HG03159 (cell line): ENCODE measurements at regions not wholly inside any gene's neighbourhood (a gene's known extent, or its start where the extent isn't known, plus 50 kb on each side); places are given as distances from the start of the nearest gene placed in this dataset.
"Not testable (repeated sequence)": the region's sequence is repeated elsewhere in the genome, so short reads cannot be mapped to it uniquely, and the experiment has no call there.

Experiments used
- ATAC-seq: cut with Tn5 transposase; IDR thresholded peaks from one replicate; pipeline ENCODE4 v1.9.1; 2021; ENCODE audit warnings: mild to moderate bottlenecking, moderate library complexity; ENCODE audit not compliant: unreplicated experiment

DNA sequence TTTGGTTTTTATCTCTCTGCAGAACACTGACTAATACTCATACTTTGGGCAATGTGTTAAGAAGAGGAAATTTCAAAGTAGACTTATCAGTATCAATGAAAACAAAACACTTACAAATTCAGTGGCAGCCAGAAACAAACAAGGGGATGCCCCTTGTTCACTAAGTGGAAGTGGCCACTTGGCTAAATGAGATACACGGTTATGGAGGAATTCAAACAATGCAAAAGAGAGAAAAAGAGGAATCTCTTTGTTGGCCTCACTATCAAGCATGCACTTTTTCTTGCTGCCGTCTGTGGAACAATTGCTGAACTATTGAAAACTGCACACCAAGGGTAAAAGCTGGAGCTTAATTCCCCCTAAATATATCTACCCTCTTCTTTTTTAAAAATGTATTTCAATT, 2044.9 kb upstream of the CDH6 start:
- ATAC-seq: no peak

DNA sequence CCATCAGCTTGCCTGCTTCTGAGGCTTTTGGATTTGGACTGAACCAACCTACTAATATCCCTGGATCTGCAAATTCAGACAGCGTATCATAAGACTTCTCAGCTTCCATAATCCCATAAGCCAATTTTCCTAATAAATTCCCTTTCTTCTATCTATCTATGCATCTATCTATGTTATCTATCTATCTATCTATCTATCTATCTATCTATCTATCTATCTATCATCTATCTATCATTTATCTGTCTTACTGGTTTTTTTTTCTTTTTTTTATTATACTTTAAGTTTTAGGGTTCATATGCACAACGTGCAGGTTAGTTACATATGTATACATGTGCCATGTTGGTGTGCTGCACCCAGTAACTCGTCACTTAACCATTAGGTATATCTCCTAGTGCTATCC, 2045.4 kb upstream of the CDH6 start:
- ATAC-seq: no peak

DNA sequence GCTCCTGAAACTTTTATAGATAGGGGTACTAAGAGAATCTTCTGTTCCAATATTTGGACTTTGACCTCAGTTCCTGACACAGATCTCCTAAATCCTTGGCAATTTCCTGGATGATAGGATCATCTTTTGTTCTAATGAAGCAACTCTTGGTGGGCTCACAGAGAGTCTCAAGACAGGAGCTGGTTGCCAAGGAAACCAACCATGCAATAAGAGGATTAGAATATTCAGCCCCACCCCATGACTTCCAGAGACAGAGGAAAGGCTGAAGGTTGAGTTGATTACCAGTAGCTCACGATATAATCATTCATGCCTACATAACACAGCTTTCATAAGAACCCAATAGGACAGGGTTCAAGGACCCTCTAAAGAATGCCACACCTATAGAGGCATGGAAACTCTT, 2050.2 kb upstream of the CDH6 start:
- ATAC-seq: no peak

DNA sequence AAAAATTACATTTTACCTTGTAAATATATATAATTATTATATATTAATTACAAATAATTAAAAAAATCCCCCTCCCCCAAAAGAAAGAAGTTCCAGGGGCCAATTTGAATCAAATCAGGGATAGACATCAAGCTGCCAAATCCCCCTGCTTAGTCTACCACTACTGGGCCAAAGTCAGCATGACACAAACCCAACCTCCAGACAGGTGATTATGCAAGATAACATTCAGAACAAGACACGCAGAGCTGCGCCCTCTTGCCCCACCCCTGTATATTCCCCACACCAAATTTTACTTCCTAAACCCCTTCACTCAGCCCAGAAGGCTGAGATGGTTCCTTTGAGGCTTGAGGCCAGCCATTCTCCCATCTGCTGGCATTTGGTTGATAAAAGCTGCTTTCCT, 2059.1 kb upstream of the CDH6 start:
- ATAC-seq: no peak

GRCh38 chr5:29131285-29131684, 2062.2 kb upstream of the CDH6 start:
- ATAC-seq: no peak

GRCh38 chr5:29130786-29131185, 2062.7 kb upstream of the CDH6 start:
- ATAC-seq: no peak

DNA sequence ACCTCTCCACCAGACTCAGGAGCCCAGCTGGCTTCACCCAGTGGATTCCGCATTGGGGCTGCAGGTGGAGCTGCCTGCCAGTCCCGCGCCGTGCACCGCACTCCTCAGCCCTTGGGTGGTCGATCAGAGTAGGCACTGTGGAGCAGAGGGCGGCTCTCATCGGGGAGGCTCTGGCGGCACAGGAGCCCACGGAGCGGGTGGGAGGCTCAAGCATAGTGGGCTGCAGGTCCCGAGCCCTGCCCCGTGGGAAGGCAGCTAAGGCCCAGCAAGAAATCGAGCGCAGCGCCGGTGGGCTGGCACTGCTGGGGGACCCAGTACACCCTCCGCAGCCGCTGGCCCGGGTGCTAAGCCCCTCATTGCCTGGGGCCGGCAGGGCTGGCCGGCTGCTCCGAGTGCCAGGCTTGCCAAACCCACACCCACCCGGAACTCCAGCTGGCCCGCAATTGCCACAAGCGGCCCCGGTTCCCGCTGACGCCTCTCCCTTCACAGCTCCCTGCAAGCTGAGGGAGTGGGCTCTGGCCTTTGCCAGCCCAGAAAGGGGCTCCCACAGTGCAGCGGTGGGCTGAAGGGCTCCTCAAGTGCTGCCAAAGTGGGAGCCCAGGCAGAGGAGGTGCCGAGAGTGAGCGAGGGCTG, 2065.8 kb upstream of the CDH6 start:
- ATAC-seq: not testable (repeated sequence)

DNA sequence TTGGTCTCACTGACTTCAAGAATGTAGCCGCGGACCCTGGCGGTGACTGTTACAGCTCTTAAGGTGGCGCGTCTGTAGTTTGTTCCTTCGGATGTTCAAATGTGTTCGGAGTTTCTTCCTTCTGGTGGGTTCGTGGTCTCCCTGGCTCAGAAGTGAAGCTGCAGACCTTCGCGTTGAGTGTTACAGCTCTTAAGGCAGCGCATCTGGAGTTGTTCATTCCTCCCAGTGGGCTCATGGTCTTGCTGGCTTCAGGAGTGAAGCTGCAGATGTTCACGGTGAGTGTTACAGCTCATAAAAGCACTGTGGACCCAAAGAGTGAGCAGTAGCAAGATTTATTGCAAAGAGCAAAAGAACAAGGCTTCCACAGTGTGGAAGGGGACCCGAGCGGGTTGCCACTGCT, 2067.0 kb upstream of the CDH6 start:
- ATAC-seq: not testable (repeated sequence)

DNA sequence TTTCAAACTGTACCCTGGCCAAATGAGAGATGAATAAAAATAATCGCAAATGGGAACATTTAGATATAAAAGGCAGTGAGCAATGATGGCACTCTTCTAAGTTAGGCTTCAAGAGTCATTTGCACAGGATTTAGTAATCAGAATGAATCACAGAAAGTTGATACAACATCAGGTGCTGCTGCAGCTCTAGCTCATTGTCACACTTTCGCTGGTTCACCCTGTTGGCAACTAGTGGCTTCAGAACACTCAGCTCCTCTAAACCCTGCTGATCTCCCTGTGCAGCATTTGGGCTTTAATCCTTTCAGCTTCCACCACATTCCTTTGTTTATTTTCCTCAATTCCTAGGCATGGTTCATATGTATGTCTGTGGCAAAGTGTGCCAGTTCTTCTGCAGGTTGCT, 2071.2 kb upstream of the CDH6 start:
- no peak for ATAC-seq

DNA sequence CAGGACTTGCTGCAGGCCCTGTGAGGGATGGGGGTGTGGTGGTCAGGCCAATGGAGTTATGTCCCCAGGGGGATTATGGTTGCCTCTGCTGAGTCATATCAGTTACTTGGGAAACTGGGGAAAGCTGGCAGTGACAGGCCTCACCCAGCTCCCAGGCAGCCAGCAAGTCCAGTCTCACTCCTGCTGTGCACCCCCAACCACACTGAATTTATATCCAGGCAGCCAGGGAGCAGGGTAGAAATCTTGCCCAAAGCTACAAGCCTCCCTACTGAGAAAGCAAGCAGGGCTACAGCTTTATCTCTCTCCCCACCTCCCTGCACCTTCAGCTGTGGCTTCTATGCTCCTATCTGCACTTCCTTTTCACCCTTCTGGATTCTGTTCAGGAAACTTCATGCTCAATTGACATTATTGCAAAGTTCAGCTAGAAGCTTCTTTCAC, 2076.0 kb upstream of the CDH9 start:
- no peak for ATAC-seq

DNA sequence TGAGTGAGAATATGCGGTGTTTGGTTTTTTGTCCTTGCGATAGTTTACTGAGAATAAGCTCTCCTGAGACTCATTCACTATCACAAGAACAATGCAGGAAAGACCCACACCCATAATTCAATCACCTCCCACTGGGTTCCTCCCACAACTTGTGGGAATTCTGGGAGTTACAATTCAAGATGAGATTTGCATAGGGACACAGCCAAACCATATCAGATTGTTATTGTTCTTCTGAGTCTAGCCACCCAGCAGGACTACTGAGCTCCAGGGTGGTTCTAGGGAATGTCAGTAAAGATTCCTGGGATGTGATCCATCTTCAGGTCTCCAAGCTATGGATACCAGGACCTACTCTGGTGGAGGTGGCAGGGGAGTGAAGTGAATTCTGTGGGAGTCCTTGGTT, 2075.1 kb upstream of the CDH9 start:
- no peak for ATAC-seq

- ATAC-seq: no peak
Measured at GRCh38 chr5:29099585-29099984, 2061.2 kb upstream of the CDH9 start.

DNA sequence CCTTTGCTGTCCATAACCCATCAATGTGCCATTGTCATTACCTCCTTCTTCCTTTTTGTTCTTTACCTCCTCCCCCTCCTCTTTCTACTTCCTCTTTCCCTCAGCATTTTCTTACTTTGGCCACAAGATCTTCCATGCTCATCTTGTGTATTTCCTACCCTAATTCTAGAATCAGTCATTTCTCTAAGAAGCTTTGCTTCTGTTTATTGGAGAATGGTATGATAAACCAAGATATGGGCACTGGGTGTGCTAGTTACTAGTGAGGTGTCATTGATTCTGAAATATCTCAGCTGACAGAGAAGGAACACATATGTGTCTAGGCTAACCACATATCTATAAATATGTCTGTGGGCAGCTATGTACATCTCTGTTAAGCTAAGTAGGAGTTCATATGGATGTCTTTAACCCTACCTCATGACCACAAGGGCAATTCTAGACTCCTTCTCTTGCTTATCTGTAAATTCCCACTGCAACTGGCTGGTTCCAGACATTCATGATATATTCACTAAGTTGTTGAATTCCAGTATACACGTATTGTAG, 2051.3 kb upstream of the CDH9 start:
- no peak for ATAC-seq

DNA sequence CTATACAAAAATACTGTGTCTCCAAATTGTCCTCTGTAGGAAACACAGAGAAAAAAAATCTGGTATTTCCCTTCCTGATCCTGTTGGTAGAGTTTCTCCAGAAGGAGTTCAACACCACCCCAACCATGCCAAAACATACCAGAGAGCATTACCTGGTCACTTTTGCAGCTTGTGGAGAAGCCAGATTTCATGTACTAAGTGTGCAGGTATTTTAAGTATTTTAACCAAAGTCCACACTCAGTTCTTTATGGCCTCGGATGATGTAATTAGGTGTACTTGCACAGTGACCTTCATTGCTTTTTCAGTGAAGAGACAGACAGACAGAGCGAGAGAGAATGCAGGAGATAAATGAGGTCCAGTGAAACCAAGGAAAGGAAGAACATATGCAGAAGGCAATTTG, 2046.8 kb upstream of the CDH9 start:
- no peak for ATAC-seq

DNA sequence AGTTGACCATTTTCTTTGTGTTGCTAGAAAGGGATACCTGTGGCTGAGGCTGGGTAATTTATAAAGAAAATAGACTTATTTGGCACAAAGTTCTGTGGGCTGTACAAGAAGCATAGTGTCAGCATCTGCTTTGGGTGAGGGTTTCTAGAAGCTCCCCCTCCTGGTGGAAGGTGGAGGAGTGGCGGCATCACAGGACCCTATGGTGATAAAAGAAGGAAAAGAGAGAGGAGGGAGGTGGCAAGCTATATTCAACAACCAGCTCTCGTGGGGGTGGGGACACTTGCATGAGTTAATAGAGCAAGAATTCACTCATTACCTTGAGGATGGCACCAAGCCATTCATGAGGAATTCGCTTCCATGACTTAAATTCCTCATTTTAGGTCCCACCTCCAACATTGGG, 2041.4 kb upstream of the CDH9 start:
- ATAC-seq: no peak

DNA sequence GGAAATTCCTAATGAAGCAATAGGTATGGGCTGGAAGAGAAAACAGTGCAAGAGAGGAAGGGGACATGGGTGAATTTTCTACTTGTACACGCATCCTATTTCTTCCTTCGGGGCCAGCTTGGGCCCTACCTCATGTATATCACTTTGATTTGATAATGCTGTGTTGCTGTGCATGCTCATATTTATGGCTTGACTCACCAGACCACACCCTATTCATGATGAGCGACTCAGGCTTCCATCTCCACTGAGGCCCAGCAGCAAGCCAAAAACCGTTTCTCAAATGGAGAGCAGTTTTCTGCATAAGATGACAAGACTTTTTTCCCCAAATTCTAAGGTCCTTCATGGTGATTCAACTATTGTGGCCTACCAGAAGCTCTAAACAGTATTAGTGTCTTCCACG, 2039.1 kb upstream of the CDH9 start:
- ATAC-seq: no peak

- ATAC-seq: no peak
Measured at GRCh38 chr5:29069104-29069402, 2030.7 kb upstream of the CDH9 start.

DNA sequence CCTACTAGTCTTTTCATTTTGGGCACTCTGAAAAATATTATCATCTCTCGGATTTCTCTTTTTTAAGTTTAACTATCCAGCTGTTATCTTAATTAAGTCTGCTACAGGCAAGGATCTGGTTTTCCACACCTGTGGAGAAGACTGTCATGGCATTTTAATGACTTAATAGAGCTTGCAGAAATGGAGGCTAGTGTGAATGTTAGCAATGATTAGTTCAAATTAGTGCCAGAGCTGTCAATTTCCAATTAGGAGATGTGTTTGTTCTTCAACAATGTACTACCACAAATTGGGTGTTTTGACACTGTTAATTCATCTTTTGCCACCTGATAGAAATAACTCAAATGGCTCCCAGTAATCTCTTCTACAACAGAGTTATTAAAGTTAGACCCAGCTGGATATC, 2023.0 kb upstream of the CDH9 start:
- no peak for ATAC-seq

GRCh38 chr5:29054694-29055093, 2016.3 kb upstream of the CDH9 start:
- no peak for ATAC-seq

DNA sequence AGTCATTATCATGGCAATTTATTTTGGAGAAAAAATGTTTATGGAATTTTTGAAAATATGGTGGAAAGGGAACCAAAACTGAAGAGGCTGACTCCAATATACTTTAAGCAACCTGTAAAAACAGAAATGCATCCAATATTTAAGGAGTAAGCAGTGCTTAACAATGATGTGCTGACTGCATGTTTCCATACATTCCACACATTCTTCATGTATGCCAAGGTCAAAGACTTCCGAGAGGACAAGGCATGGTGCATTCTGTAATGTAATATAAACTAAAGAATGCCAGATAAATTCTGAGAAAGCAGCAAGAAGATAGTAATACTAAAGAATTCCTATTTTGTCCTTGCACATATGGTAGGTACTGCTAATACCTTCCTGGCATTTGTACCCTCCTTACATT, 2015.9 kb upstream of the CDH9 start:
- ATAC-seq: no peak

GRCh38 chr5:29051509-29051908, 2013.1 kb upstream of the CDH9 start:
- no peak for ATAC-seq

DNA sequence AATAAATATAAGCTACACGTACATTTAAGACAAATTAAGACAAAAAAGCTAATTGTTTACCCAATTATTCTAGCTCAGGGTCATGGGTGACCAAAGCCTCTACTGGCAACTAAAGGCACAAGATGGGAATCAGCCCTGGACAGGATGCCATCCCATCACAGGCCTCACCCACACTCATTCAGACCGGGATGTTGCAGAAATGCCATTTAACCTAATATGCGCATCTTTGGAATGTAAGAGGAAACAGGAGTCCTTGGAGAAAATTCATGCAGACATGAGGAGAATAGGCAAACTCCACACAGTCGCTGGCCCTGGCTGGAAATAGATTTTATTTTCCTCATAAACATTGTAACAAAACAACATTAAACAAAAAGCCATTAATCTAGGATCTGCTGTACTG, 2003.8 kb upstream of the CDH9 start:
- no peak for ATAC-seq

DNA sequence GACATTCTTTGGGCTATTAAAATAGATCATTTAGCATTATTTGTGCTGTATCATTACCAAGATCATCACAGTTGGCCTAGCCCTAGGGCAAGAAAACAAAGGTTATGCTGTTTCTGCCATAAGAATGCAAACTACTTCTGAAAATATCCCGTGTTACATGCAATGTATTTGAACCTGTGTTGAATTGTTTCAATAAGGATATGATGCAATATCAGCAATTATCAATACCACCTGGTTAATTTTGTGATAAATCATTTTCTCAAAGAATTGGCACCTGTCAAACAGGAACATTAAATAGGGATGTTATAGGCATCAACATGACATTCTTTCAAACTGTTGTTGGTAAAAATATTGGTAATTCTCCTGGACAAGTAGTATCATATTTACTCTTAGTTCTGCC, 2002.0 kb upstream of the CDH9 start:
- no peak for ATAC-seq
